ENCODE measurements at regions not wholly inside any gene's neighbourhood (a gene's known extent, or its start where the extent isn't known, plus 50 kb on each side); places are given as distances from the start of the nearest gene placed in this dataset.

- no peaks in the 10 kb centered on the region for H3K36me3 ChIP-seq
- H3K4me3 ChIP-seq: no peak overlapping the region
- H3K4me1 ChIP-seq: no peaks in the 10 kb centered on the region
- H3K27me3 ChIP-seq: no peaks in the 10 kb centered on the region
- H3K9me3 ChIP-seq: no peaks in the 10 kb centered on the region
- H3K27ac ChIP-seq: no peak overlapping the region
- DNase-seq: no peak
- no peak for TF ChIP-seq CTCF (IDR thresholded peaks at IDR 0.05)
- TF ChIP-seq POLR2A (IDR thresholded peaks at IDR 0.05): no peak
Measured at GRCh38 chr10:10629512-10629911, 388.2 kb upstream of the CELF2 start.

- Histone ChIP-seq H3K27ac (no peak overlapping the region), H3K9me3 (no peaks in the 10 kb centered on the region), H3K4me1 (no peaks in the 10 kb centered on the region), H3K27me3 (no peaks in the 10 kb centered on the region), H3K4me3 (no peak overlapping the region), H3K36me3 (no peaks in the 10 kb centered on the region)
- TF ChIP-seq POLR2A (IDR thresholded peaks at IDR 0.05) (no peak), CTCF (IDR thresholded peaks at IDR 0.05) (no peak)
- DNase-seq: no peak
Measured at GRCh38 chr10:10630281-10630680, 387.4 kb upstream of the CELF2 start.

GRCh38 chr10:10630782-10631181, 386.9 kb upstream of the CELF2 start:
- Histone ChIP-seq H3K27me3 (no peaks in the 10 kb centered on the region), H3K9me3 (no peaks in the 10 kb centered on the region)

GRCh38 chr10:10642189-10642588, 375.5 kb upstream of the CELF2 start:
- H3K9me3 ChIP-seq: no peaks in the 10 kb centered on the region
- no peaks in the 10 kb centered on the region for H3K36me3 ChIP-seq
- no peak overlapping the region for H3K4me3 ChIP-seq
- TF ChIP-seq POLR2A (IDR thresholded peaks at IDR 0.05): no peak
- no peak for TF ChIP-seq CTCF (IDR thresholded peaks at IDR 0.05)
- no peak overlapping the region for H3K27ac ChIP-seq
- DNase-seq: no peak
- no peaks in the 10 kb centered on the region for H3K4me1 ChIP-seq
- no peaks in the 10 kb centered on the region for H3K27me3 ChIP-seq

More at GRCh38 chr10:10630782-10631181, 386.9 kb upstream of the CELF2 start:
- Histone ChIP-seq H3K27ac (no peak overlapping the region), H3K4me1 (no peaks in the 10 kb centered on the region), H3K4me3 (no peak overlapping the region), H3K36me3 (no peaks in the 10 kb centered on the region)
- no peak for TF ChIP-seq CTCF (IDR thresholded peaks at IDR 0.05)
- TF ChIP-seq POLR2A (IDR thresholded peaks at IDR 0.05): no peak
- DNase-seq: no peak

- Histone ChIP-seq H3K4me1 (no peaks in the 10 kb centered on the region), H3K9me3 (no peaks in the 10 kb centered on the region), H3K27me3 (no peaks in the 10 kb centered on the region), H3K4me3 (no peak overlapping the region), H3K36me3 (no peaks in the 10 kb centered on the region), H3K27ac (no peak overlapping the region)
- DNase-seq: no peak
- no peak for TF ChIP-seq CTCF (IDR thresholded peaks at IDR 0.05)
- no peak for TF ChIP-seq POLR2A (IDR thresholded peaks at IDR 0.05)
Measured at GRCh38 chr10:10642751-10643150, 374.9 kb upstream of the CELF2 start.

- no peak overlapping the region for H3K4me3 ChIP-seq
- no peaks in the 10 kb centered on the region for H3K4me1 ChIP-seq
- no peaks in the 10 kb centered on the region for H3K9me3 ChIP-seq
- H3K27ac ChIP-seq: no peak overlapping the region
- DNase-seq: no peak
- H3K36me3 ChIP-seq: no peaks in the 10 kb centered on the region
- H3K27me3 ChIP-seq: no peaks in the 10 kb centered on the region
- no peak for TF ChIP-seq POLR2A (IDR thresholded peaks at IDR 0.05)
- no peak for TF ChIP-seq CTCF (IDR thresholded peaks at IDR 0.05)
Measured at GRCh38 chr10:10644008-10644646, 373.5 kb upstream of the CELF2 start.
